Epithelial cell of esophagus (primary cell): ENCODE measurements at regions not wholly inside any gene's neighbourhood (a gene's known extent, or its start where the extent isn't known, plus 50 kb on each side); places are given as distances from the start of the nearest gene placed in this dataset.
"Not testable (repeated sequence)": the region's sequence is repeated elsewhere in the genome, so short reads cannot be mapped to it uniquely, and the experiment has no call there.

Experiments
- DNase-seq: peaks from one replicate; pipeline ENCODE4 v3.0.0; 2010; ENCODE audit warnings: low read depth
- H3K4me3 ChIP-seq: 2 replicates; pipeline ENCODE4 v1.5.1; 2011; ENCODE audit warnings: mild to moderate bottlenecking, low read length, control low read depth
- TF ChIP-seq, protein P1 (sequence below): IDR thresholded peaks from 2 replicates; pipeline ENCODE4 v1.5.1; 2011; ENCODE audit warnings: low read depth, mild to moderate bottlenecking, low read length, control low read depth, inconsistent platforms; ENCODE audit not compliant: insufficient read depth; ENCODE audit errors: missing control alignments

- peak; percentile 79 for DNase-seq
- TF ChIP-seq, protein P1, sequence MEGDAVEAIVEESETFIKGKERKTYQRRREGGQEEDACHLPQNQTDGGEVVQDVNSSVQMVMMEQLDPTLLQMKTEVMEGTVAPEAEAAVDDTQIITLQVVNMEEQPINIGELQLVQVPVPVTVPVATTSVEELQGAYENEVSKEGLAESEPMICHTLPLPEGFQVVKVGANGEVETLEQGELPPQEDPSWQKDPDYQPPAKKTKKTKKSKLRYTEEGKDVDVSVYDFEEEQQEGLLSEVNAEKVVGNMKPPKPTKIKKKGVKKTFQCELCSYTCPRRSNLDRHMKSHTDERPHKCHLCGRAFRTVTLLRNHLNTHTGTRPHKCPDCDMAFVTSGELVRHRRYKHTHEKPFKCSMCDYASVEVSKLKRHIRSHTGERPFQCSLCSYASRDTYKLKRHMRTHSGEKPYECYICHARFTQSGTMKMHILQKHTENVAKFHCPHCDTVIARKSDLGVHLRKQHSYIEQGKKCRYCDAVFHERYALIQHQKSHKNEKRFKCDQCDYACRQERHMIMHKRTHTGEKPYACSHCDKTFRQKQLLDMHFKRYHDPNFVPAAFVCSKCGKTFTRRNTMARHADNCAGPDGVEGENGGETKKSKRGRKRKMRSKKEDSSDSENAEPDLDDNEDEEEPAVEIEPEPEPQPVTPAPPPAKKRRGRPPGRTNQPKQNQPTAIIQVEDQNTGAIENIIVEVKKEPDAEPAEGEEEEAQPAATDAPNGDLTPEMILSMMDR, result no peak
- no peak overlapping the region for H3K4me3 ChIP-seq
These were observed 80.2 kb upstream of the DMRT1 start for GRCh38 chr9:761176-761792.

- TF ChIP-seq, protein P1, result no peak
- no peak for DNase-seq
These were observed 79.5 kb upstream of the DMRT1 start for GRCh38 chr9:761793-762560.

GRCh38 chr9:763692-764091, 77.8 kb upstream of the DMRT1 start:
- H3K4me3 ChIP-seq, result no peak overlapping the region
- TF ChIP-seq, protein P1, result no peak
- DNase-seq, result no peak

More at GRCh38 chr9:761793-762560, 79.5 kb upstream of the DMRT1 start:
- no peak overlapping the region for H3K4me3 ChIP-seq

DNA sequence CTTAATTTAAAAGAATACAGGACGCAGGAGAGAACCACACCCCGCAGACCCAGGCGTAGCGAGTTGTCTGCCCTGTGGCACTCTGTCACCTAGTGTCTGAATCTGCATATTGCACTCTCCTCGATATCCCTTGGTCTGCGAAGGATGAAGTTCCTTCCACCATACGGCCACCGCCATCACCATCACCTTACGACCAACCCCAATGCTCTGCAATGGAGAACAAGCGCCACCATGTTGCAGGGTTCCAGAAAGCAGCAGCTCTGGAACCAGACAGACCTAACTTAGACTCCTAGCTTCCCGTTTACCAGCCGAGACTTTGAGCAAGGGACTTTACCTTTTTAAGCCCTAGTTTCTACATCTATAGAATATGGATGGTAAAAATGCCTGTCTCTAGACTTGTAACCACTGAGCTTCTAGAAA, 77.4 kb upstream of the DMRT1 start:
- H3K4me3 ChIP-seq, result no peak overlapping the region
- DNase-seq, result peak; percentile 76

GRCh38 chr9:764986-765385, 76.5 kb upstream of the DMRT1 start:
- TF ChIP-seq, protein P1, result no peak
- no peak for DNase-seq
- no peak overlapping the region for H3K4me3 ChIP-seq

More for the DNA sequence above, 77.4 kb upstream of the DMRT1 start:
- TF ChIP-seq, protein P1, result peak; percentile 84

DNA sequence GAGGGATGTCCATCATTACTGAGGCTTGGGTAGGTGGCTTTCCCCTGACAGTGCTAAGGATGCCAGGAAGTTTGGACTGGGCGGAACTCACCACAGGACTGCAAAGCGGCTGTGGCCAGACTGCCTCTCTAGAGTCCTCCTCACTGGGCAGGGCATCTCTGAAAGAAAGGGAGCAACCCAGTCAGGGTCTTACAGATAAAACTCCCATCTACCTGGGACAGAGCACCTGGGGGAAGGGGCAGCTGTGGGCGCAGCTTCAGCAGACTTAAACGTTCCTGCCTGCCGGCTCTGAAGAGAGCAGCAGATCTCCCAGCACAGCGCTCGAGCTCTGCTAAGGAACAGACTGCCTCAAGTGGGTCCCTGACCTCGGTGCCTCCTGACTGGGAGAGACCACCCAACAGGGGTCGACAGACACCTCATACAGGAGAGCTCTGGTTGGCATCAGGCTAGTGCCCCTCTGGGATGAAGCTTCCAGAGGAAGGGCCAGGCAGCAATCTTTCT, 74.4 kb upstream of the DMRT1 start:
- H3K4me3 ChIP-seq, DNase-seq: not testable (repeated sequence)

DNA sequence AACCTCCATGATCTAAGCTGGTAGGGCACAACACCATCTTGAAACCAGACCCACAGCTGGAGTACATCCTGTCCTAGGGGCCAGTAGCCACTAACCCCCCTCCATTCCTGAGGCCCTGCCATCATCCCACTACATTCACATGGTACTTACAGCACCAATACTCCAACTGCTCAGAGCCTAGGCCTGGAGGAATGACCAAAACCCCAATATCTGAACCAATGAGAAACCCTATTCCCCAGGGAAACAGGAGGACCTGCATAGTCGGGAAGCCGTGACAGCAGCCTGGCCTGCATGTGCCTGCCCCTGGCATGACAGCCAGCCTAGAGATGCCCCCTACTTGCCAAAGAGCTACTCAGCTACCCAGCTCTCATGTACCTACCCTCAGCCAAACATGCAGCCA, 65.4 kb upstream of the DMRT1 start:
- TF ChIP-seq, protein P1, result no peak
- no peak for DNase-seq

More for the DNA sequence above, 65.4 kb upstream of the DMRT1 start:
- H3K4me3 ChIP-seq, result no peak overlapping the region
